ENCODE measurements at regions not wholly inside any gene's neighbourhood (a gene's known extent, or its start where the extent isn't known, plus 50 kb on each side); places are given as distances from the start of the nearest gene placed in this dataset.

GRCh38 chr6:125558241-125558843 lies 191.1 kb upstream of the HEY2 start:
- no peaks in the 10 kb centered on the region for H3K36me3 Mint-ChIP-seq
- H3K27ac Mint-ChIP-seq: no peak overlapping the region
- ATAC-seq (no peak), DNase-seq (ENCODE audit: low spot score) (no peak)
- no peaks in the 10 kb centered on the region; the same call in 1 of the 2 replicates for H3K27me3 Mint-ChIP-seq (ENCODE audit: low read depth)
- ChIA-PET CTCF (interaction anchor here (0.5 to 0.7 kb wide), 2 partner anchors 231 to 241 kb away, joined by 3 read pairs; no protein-coding TSS in a partner anchor), POLR2A (no interaction called here)
- H3K4me3 Mint-ChIP-seq: no peak overlapping the region
- no peaks in the 10 kb centered on the region for H3K4me1 Mint-ChIP-seq
- H3K9me3 Mint-ChIP-seq: no peaks in the 10 kb centered on the region
- no peak for TF ChIP-seq MXD4 (CRISPR knock-in tag; IDR thresholded peaks at IDR 0.05; ENCODE audit: borderline replicate concordance)
- TF ChIP-seq ZNF232 (CRISPR knock-in tag; IDR thresholded peaks at IDR 0.05): no peak
- TF ChIP-seq FOXJ3 (CRISPR knock-in tag; IDR thresholded peaks at IDR 0.05; ENCODE audit: borderline replicate concordance): no peak
- TF ChIP-seq AR (CRISPR knock-in tag; IDR thresholded peaks at IDR 0.05): no peak
- TF ChIP-seq, protein P1, sequence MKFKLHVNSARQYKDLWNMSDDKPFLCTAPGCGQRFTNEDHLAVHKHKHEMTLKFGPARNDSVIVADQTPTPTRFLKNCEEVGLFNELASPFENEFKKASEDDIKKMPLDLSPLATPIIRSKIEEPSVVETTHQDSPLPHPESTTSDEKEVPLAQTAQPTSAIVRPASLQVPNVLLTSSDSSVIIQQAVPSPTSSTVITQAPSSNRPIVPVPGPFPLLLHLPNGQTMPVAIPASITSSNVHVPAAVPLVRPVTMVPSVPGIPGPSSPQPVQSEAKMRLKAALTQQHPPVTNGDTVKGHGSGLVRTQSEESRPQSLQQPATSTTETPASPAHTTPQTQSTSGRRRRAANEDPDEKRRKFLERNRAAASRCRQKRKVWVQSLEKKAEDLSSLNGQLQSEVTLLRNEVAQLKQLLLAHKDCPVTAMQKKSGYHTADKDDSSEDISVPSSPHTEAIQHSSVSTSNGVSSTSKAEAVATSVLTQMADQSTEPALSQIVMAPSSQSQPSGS (CRISPR knock-in tag; IDR thresholded peaks at IDR 0.05; ENCODE audit: borderline replicate concordance, low read depth): no peak

GRCh38 chr6:125558907-125559306 lies 190.5 kb upstream of the HEY2 start:
- ChIA-PET CTCF (interaction anchor here (0.7 kb wide), 1 partner anchor 242 kb away, joined by 3 read pairs; no protein-coding TSS in a partner anchor), POLR2A (interaction anchor here (0.9 kb wide), 1 partner anchor 231 kb away, joined by 3 read pairs; no protein-coding TSS in a partner anchor)
- ATAC-seq: no peak
- Mint-ChIP-seq H3K36me3 (no peaks in the 10 kb centered on the region), H3K27ac (no peak overlapping the region), H3K27me3 (ENCODE audit: low read depth) (no peaks in the 10 kb centered on the region; the same call in 1 of the 2 replicates), H3K4me3 (no peak overlapping the region), H3K4me1 (no peaks in the 10 kb centered on the region), H3K9me3 (no peaks in the 10 kb centered on the region)
- DNase-seq (ENCODE audit: low spot score): no peak
- TF ChIP-seq ZNF532 (CRISPR knock-in tag; IDR thresholded peaks at IDR 0.05; ENCODE audit: borderline replicate concordance) (no peak), NFE2L1 (CRISPR knock-in tag; IDR thresholded peaks at IDR 0.05) (no peak), GABPB1 (CRISPR knock-in tag; IDR thresholded peaks at IDR 0.05) (no peak), EMX1 (CRISPR knock-in tag; IDR thresholded peaks at IDR 0.05) (no peak), SMAD4 (CRISPR knock-in tag; IDR thresholded peaks at IDR 0.05) (no peak), ZNF416 (CRISPR knock-in tag; IDR thresholded peaks at IDR 0.05) (no peak)

DNA sequence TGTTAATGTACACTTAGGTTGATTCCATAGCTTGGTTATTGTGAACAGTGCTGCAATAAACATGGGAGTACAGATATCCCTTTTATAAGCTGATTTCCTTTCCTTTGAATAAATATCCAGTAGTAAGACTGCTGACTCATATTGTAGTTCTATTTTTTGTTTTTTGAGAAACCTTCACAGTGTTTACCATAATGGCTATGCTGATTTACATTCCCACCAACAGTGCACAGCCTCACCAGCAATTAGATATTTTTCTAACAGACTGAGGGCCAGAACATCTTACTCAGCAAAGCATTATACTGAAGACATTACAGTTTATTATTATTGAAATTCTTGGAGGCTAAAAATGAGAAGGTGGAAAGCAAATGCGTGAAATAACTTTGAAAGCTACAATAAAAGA lies 187.3 kb upstream of the HEY2 start:
- Mint-ChIP-seq H3K9me3 (no peaks in the 10 kb centered on the region), H3K36me3 (no peaks in the 10 kb centered on the region), H3K4me1 (peaks cover 10% of the 10 kb centered on the region), H3K27ac (no peak overlapping the region), H3K4me3 (no peak overlapping the region), H3K27me3 (ENCODE audit: low read depth) (no peaks in the 10 kb centered on the region; the same call in 1 of the 2 replicates)
- TF ChIP-seq USF1 (CRISPR knock-in tag; IDR thresholded peaks at IDR 0.05): no peak
- ATAC-seq (no peak), DNase-seq (ENCODE audit: low spot score) (no peak)
- CTCF ChIA-PET: no interaction called here
- POLR2A ChIA-PET: no interaction called here

Data from WTC11 (cell line).